Glutamatergic neuron (in vitro differentiated cells): ENCODE measurements at regions not wholly inside any gene's neighbourhood (a gene's known extent, or its start where the extent isn't known, plus 50 kb on each side); places are given as distances from the start of the nearest gene placed in this dataset.

Experiments used
- DNase-seq: peaks from one replicate; pipeline ENCODE4 v3.0.0; 2022
- H3K27ac Mint-ChIP-seq: one replicate; pipeline ENCODE4 v1.8.0; 2020; ENCODE audit warnings: mild to moderate bottlenecking, mixed read lengths, inconsistent platforms; ENCODE audit not compliant: unreplicated experiment
- H3K27me3 Mint-ChIP-seq: one replicate; pipeline ENCODE4 v1.8.0; 2020; ENCODE audit warnings: mild to moderate bottlenecking, moderate library complexity, mixed read lengths, inconsistent platforms; ENCODE audit not compliant: unreplicated experiment
- H3K36me3 Mint-ChIP-seq: one replicate; pipeline ENCODE4 v1.8.0; 2020; ENCODE audit warnings: mild to moderate bottlenecking, mixed read lengths, inconsistent platforms; ENCODE audit not compliant: unreplicated experiment
- H3K4me1 Mint-ChIP-seq: one replicate; pipeline ENCODE4 v1.8.0; 2020; ENCODE audit warnings: mild to moderate bottlenecking, low read depth, mixed read lengths, inconsistent platforms; ENCODE audit not compliant: unreplicated experiment
- H3K4me3 Mint-ChIP-seq: one replicate; pipeline ENCODE4 v1.8.0; 2020; ENCODE audit warnings: mild to moderate bottlenecking, mixed read lengths, inconsistent platforms; ENCODE audit not compliant: unreplicated experiment
- H3K9me3 Mint-ChIP-seq: one replicate; pipeline ENCODE4 v1.8.0; 2020; ENCODE audit warnings: mild to moderate bottlenecking, moderate library complexity, mixed read lengths, inconsistent platforms; ENCODE audit not compliant: unreplicated experiment
- CTCF ChIP-seq: fragments of 200-600 bp; sonication (generic); IDR thresholded peaks from one replicate; pipeline ENCODE4 v1.5.0; 2021; ENCODE audit not compliant: partially characterized antibody, unreplicated experiment

GRCh38 chr16:64132190-64132589, 989.7 kb downstream of the CDH11 start:
- H3K36me3 Mint-ChIP-seq, result no peaks in the 10 kb centered on the region
- DNase-seq, result no peak
- peak; percentile 50 for TF ChIP-seq CTCF
- H3K27me3 Mint-ChIP-seq, result peaks cover 2% of the 10 kb centered on the region
- no peak overlapping the region for H3K27ac Mint-ChIP-seq
- no peaks in the 10 kb centered on the region for H3K9me3 Mint-ChIP-seq
- no peaks in the 10 kb centered on the region for H3K4me1 Mint-ChIP-seq
- H3K4me3 Mint-ChIP-seq, result no peak overlapping the region

- Mint-ChIP-seq H3K9me3 (no peaks in the 10 kb centered on the region), H3K36me3 (no peaks in the 10 kb centered on the region), H3K27ac (no peak overlapping the region), H3K4me1 (no peaks in the 10 kb centered on the region), H3K27me3 (peaks cover 2% of the 10 kb centered on the region), H3K4me3 (no peak overlapping the region)
- no peak for TF ChIP-seq CTCF
- DNase-seq, result no peak
Measured at GRCh38 chr16:64131423-64131822, 990.4 kb downstream of the CDH11 start.

- no peaks in the 10 kb centered on the region for H3K9me3 Mint-ChIP-seq
- no peak for TF ChIP-seq CTCF
Measured at GRCh38 chr16:64130140-64130539, 991.7 kb downstream of the CDH11 start.

GRCh38 chr16:64122177-64122576, 999.7 kb downstream of the CDH11 start:
- Mint-ChIP-seq H3K4me1 (peaks cover 2% of the 10 kb centered on the region), H3K27ac (no peak overlapping the region), H3K36me3 (no peaks in the 10 kb centered on the region), H3K27me3 (no peaks in the 10 kb centered on the region), H3K9me3 (no peaks in the 10 kb centered on the region), H3K4me3 (no peak overlapping the region)
- no peak for TF ChIP-seq CTCF
- no peak for DNase-seq

More at GRCh38 chr16:64130140-64130539, 991.7 kb downstream of the CDH11 start:
- H3K36me3 Mint-ChIP-seq, result no peaks in the 10 kb centered on the region
- DNase-seq, result no peak
- H3K27me3 Mint-ChIP-seq, result no peaks in the 10 kb centered on the region
- no peaks in the 10 kb centered on the region for H3K4me1 Mint-ChIP-seq
- H3K4me3 Mint-ChIP-seq, result no peak overlapping the region
- H3K27ac Mint-ChIP-seq, result no peak overlapping the region

- DNase-seq, result no peak
- Mint-ChIP-seq H3K27ac (no peak overlapping the region), H3K27me3 (no peaks in the 10 kb centered on the region), H3K36me3 (no peaks in the 10 kb centered on the region), H3K4me1 (peaks cover 2% of the 10 kb centered on the region), H3K9me3 (no peaks in the 10 kb centered on the region), H3K4me3 (no peak overlapping the region)
- no peak for TF ChIP-seq CTCF
Measured at GRCh38 chr16:64121473-64121872, 1000.4 kb downstream of the CDH11 start.
